VCaP (cell line): ENCODE measurements at regions not wholly inside any gene's neighbourhood (a gene's known extent, or its start where the extent isn't known, plus 50 kb on each side); places are given as distances from the start of the nearest gene placed in this dataset.
"Not testable (repeated sequence)": the region's sequence is repeated elsewhere in the genome, so short reads cannot be mapped to it uniquely, and the experiment has no call there.

Experiments used
- H3K27ac ChIP-seq: fragments of 450-650 bp; 2 replicates; pipeline ENCODE4 v1.5.1; 2017
- CTCF ChIP-seq: fragments of 450-650 bp; conservative IDR thresholded peaks from 2 replicates; pipeline ENCODE4 v1.5.1; 2017; ENCODE audit warnings: mild to moderate bottlenecking, moderate library complexity

GRCh38 chr3:135649361-135649760 lies 316.2 kb upstream of the PPP2R3A start:
- no peak overlapping the region for H3K27ac ChIP-seq
- no peak for TF ChIP-seq CTCF

DNA sequence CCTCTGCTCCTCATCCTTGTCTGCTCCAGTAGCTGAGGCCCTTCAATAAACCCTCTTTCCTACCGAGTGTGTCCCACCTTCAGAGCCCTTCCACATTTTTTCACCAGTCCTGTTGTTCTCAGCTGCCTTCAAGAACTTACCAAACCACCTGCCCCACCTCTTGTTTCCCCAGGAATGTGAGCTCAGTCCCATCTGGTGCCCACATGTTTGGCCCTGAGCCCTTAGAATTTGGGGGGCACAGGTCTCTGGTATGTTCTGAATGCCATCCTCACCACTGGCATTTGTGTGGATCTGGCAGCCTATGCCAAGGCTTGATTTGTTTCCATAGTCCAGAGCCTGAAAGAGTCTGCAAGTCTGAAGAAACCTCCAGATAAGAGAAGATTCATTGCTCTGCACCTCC lies 315.2 kb upstream of the PPP2R3A start:
- no peak overlapping the region for H3K27ac ChIP-seq
- TF ChIP-seq CTCF, result no peak

GRCh38 chr3:135652388-135652787 lies 313.1 kb upstream of the PPP2R3A start:
- no peak for TF ChIP-seq CTCF

DNA sequence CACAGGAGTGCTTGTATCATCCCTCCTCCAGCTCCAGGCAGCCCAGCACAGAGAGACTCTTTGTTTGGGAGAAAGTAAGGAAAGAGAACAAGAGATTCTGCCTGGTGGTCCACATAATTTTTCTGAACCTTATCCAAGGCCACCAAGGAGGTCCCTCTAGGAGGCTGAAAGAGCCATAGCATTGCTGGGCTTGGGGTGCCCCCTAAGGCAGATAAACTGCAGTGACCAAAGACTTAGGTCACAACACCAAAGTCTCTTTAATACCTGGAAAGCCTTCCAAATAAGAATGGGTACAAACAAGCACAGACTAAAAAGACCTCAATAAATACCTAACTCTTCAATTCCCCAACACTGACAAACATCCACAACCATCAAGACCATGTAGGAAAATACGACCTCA lies 310.2 kb upstream of the PPP2R3A start:
- H3K27ac ChIP-seq, result no peak overlapping the region
- no peak for TF ChIP-seq CTCF

More at GRCh38 chr3:135652388-135652787, 313.1 kb upstream of the PPP2R3A start:
- no peak overlapping the region for H3K27ac ChIP-seq

GRCh38 chr3:135658451-135658850 lies 307.1 kb upstream of the PPP2R3A start:
- H3K27ac ChIP-seq, result not testable (repeated sequence)

DNA sequence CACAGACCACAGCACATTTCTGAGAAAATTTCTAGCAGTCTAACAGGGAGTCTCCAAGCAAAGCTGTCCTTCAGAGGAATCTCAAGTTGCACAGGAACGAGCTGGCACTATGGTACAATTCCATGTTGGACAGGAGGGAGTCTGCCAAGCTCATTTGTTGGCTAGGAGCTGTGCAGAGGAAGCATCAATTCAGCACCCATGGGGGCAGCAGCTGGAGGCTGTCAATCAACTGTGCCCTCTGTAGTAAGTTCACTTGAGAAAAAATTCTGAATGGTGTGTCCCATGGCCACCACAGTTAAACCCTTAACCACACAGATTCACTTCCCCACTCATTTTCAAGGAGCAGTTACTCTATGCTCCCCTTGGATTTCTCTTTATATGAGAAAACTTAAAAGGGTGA lies 298.5 kb upstream of the PPP2R3A start:
- no peak overlapping the region for H3K27ac ChIP-seq
- no peak for TF ChIP-seq CTCF

- no peak for TF ChIP-seq CTCF
- no peak overlapping the region for H3K27ac ChIP-seq
Observed at GRCh38 chr3:135674508-135674907, 291.0 kb upstream of the PPP2R3A start.

DNA sequence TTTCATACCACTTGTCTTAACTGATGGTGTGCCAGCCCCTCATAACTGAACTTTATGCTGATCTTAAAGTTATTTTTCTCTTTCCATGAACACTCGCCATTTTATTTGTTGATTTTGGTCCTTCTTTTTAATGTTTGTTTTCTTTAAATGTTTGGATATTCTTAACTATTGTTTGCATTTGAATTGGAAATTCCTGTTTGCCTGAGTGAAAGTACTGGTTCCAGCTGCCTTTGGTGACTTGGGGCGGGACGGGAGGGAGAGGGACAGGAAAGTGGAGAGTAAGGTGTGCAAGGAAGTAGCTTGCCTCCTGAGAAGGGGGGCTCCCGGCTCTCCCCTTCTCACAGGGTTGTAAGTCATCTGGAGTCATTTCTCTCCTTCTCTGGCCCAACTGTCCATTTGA lies 287.1 kb upstream of the PPP2R3A start:
- no peak for TF ChIP-seq CTCF
- H3K27ac ChIP-seq, result peak overlapping the region; percentile 51
